BE2C (cell line): ENCODE measurements at regions not wholly inside any gene's neighbourhood (a gene's known extent, or its start where the extent isn't known, plus 50 kb on each side); places are given as distances from the start of the nearest gene placed in this dataset.

Experiments
- DNase-seq: peaks from one replicate; pipeline ENCODE4 v3.0.0-alpha.2; 2020
- H3K27me3 ChIP-seq: fragments of 250-450 bp; sonication (Bioruptor Pico); 2 replicates; pipeline ENCODE4 v1.5.1; 2020; ENCODE audit warnings: mild to moderate bottlenecking
- H3K36me3 ChIP-seq: fragments of 250-450 bp; sonication (Bioruptor Pico); 2 replicates; pipeline ENCODE4 v1.5.1; 2020; ENCODE audit warnings: mild to moderate bottlenecking
- H3K4me1 ChIP-seq: fragments of 250-450 bp; sonication (Bioruptor Pico); 2 replicates; pipeline ENCODE4 v1.5.1; 2020
- H3K4me3 ChIP-seq: 2 replicates; pipeline ENCODE4 v1.5.1; 2011; ENCODE audit warnings: low read depth, low read length
- H3K9me3 ChIP-seq: fragments of 250-450 bp; sonication (Bioruptor Pico); 2 replicates; pipeline ENCODE4 v1.5.1; 2020
- TF ChIP-seq, protein P1 (sequence below): IDR thresholded peaks from 2 replicates; pipeline ENCODE4 v1.5.1; 2012; ENCODE audit warnings: mild to moderate bottlenecking, low read depth, low read length

DNA sequence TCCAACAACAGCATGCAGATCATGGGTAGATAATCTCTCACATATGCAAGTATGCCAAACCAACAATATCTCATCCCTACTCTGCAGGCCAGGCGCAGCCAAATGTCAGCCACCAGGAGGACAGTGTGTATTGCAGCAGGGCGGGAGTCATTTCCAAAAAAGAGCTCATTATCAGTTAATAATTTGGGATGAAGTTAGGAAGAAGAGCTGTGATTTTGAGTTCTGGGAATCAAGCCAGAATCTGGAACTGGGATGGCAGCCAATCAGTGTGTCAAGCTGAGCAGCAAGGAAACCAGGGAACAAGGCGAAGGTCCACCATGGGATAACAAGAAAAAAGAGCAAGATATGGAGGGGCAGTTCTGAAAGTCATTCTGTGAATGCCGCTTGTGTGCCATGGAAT, 88.2 kb upstream of the CAMK2D start:
- no peaks in the 10 kb centered on the region for H3K27me3 ChIP-seq
- no peaks in the 10 kb centered on the region for H3K36me3 ChIP-seq
- H3K4me3 ChIP-seq, result no peak overlapping the region
- peak; percentile 13 for DNase-seq
- TF ChIP-seq, protein P1, sequence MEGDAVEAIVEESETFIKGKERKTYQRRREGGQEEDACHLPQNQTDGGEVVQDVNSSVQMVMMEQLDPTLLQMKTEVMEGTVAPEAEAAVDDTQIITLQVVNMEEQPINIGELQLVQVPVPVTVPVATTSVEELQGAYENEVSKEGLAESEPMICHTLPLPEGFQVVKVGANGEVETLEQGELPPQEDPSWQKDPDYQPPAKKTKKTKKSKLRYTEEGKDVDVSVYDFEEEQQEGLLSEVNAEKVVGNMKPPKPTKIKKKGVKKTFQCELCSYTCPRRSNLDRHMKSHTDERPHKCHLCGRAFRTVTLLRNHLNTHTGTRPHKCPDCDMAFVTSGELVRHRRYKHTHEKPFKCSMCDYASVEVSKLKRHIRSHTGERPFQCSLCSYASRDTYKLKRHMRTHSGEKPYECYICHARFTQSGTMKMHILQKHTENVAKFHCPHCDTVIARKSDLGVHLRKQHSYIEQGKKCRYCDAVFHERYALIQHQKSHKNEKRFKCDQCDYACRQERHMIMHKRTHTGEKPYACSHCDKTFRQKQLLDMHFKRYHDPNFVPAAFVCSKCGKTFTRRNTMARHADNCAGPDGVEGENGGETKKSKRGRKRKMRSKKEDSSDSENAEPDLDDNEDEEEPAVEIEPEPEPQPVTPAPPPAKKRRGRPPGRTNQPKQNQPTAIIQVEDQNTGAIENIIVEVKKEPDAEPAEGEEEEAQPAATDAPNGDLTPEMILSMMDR, result peak; percentile 14; the same call in 1 of the 2 replicates
- no peaks in the 10 kb centered on the region for H3K9me3 ChIP-seq
- no peaks in the 10 kb centered on the region; the same call in 1 of the 2 replicates for H3K4me1 ChIP-seq

DNA sequence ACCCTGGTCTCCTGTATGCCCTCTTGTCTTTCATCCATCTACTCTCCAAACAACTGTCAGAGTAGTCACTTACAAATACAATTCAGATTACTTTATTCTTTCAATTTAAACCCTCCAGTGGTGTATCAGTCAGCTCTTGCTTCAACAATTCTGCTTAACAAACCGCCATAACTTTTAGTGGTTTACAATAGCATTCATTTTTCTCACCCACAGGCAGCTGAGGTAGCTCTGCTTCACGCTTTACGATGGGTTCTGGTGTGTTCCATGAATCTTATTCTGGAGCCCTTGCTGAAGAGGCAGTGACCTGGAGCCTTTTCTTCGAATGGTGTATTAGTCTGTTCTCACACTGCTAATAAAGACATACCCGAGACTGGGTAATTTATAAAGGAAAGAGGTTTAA, 86.2 kb upstream of the CAMK2D start:
- Histone ChIP-seq H3K4me3 (no peak overlapping the region), H3K27me3 (no peaks in the 10 kb centered on the region), H3K36me3 (no peaks in the 10 kb centered on the region), H3K9me3 (no peaks in the 10 kb centered on the region), H3K4me1 (no peaks in the 10 kb centered on the region; the same call in 1 of the 2 replicates)
- DNase-seq, result no peak
- TF ChIP-seq, protein P1, result no peak

DNA sequence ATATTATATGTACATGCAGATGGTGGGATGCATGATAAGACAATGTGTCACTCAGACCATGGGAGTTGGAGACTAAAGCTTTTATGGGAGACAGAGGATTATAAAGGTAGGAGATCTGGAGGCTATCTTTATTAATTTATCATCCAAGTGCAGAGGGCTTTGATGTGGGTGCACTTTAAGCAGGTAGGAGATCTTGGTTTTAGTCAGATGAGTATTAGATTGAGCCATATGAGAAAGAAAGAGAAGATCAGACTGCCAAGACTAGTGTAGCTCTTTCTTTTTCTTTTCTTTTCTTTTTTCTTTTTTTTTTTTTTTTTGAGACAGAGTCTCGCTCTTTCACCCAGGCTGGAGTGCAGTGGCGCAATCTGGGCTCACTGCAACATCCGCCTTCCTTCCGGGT, 84.9 kb upstream of the CAMK2D start:
- Histone ChIP-seq H3K4me3 (no peak overlapping the region), H3K4me1 (no peaks in the 10 kb centered on the region; the same call in 1 of the 2 replicates), H3K36me3 (no peaks in the 10 kb centered on the region), H3K27me3 (no peaks in the 10 kb centered on the region), H3K9me3 (no peaks in the 10 kb centered on the region)
- DNase-seq, result no peak
- TF ChIP-seq, protein P1, result no peak

DNA sequence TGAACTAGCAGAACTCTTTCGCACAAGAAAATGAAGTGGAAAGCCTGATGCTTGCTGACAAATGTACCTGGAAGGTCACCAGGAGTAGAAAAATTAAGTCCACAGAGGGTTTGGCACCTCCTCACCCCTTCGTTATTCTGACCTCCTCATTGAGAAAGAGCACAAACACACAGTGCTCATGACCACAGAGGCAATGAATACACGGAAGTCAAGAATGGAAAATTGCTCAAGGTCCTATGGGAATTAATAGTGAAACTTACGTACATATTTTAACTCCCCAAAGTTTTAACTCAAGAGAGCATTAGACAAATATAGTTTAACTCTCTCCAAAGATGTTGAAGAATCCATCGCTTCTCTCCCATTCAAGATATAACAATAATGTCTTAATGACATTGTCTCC, 83.6 kb upstream of the CAMK2D start:
- DNase-seq, result no peak
- Histone ChIP-seq H3K36me3 (no peaks in the 10 kb centered on the region), H3K4me1 (no peaks in the 10 kb centered on the region; the same call in 1 of the 2 replicates), H3K27me3 (no peaks in the 10 kb centered on the region), H3K4me3 (no peak overlapping the region), H3K9me3 (no peaks in the 10 kb centered on the region)
- TF ChIP-seq, protein P1, result no peak

DNA sequence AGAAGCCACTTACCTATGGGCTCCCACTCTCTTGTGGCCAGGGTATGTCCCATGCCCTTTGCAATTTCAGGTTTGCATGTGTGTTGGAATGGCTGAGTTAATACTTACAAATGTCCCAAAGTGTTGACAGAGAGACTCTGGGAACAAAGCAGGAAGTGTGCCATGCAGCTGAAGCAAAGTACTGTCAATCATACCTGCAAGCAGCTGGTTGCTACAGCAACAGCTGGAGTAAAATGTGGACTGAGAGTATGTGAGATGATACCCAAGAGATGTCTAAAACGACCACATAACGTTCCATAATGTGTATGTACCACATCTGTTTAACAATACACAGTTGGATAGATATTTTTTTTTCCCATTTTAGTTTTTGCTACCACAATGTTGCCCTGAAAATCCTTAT, 82.8 kb upstream of the CAMK2D start:
- TF ChIP-seq, protein P1, result no peak
- DNase-seq, result no peak
- Histone ChIP-seq H3K27me3 (no peaks in the 10 kb centered on the region), H3K4me3 (no peak overlapping the region), H3K9me3 (no peaks in the 10 kb centered on the region), H3K36me3 (no peaks in the 10 kb centered on the region), H3K4me1 (no peaks in the 10 kb centered on the region)

DNA sequence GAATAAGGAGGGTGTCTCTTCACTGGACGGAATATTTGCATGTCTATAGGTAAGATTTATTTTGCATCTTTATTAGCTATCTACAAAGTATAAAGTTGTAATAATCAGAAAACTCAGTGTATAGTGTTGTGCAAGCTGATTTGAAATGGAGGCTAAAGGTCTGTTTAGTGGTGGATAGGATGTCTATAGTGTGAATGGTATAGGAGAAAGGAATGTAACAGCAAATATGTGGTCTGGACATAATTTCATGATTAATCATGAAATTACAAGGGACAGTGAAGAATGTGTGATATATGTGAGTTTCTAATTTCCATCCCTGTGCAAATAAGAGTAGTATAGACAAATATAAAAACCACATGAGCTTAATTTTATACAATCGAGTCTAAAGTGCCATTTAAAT, 79.3 kb upstream of the CAMK2D start:
- DNase-seq, result no peak
- Histone ChIP-seq H3K36me3 (no peaks in the 10 kb centered on the region), H3K4me1 (no peaks in the 10 kb centered on the region), H3K4me3 (no peak overlapping the region), H3K9me3 (no peaks in the 10 kb centered on the region), H3K27me3 (no peaks in the 10 kb centered on the region)
- TF ChIP-seq, protein P1, result no peak
